Kidney (tissue), 13 donors: ENCODE measurements at regions not wholly inside any gene's neighbourhood (a gene's known extent, or its start where the extent isn't known, plus 50 kb on each side); places are given as distances from the start of the nearest gene placed in this dataset.

Experiments used
- DNase-seq, 5 donors: peaks; one replicate each; pipeline ENCODE4 v3.0.0-alpha.2; 2013 to 2020
- FAIRE-seq: peaks from 2 replicates; lab custom pipeline; 2012; peaks lifted over from hg19 to GRCh38; lab: Jason Lieb, UNC
- H3K27ac ChIP-seq, 2 donors: one replicate each; pipeline ENCODE4 v1.7.0; 2013; ENCODE audit warnings: low read depth in 2 of 2, low read length in 2 of 2, inconsistent platforms in 1 of 2
- H3K27me3 ChIP-seq: one replicate; pipeline ENCODE4 v1.7.1; 2013; ENCODE audit warnings: low read length, inconsistent platforms; ENCODE audit not compliant: control insufficient read depth, insufficient read depth
- H3K36me3 ChIP-seq, 3 donors: one replicate each; pipeline versions ENCODE4 v1.7.0 to v1.7.1; 2013; ENCODE audit warnings: low read length in 3 of 3, control low read depth in 1 of 3, inconsistent platforms in 1 of 3; ENCODE audit not compliant: insufficient read depth in 3 of 3, control insufficient read depth in 2 of 3
- H3K4me1 ChIP-seq, 3 donors: one replicate each; pipeline versions ENCODE4 v1.7.0 to v1.7.1; 2013; ENCODE audit warnings: low read length in 3 of 3, inconsistent platforms in 1 of 3, low read depth in 1 of 3; ENCODE audit not compliant: control insufficient read depth in 2 of 3, insufficient read depth in 2 of 3
- H3K4me3 ChIP-seq, 3 donors: one replicate each; pipeline versions ENCODE4 v1.7.0 to v1.8.1; 2013; ENCODE audit warnings: low read length in 3 of 3, control low read depth in 1 of 3, inconsistent platforms in 1 of 3
- H3K9ac ChIP-seq, 3 donors: one replicate each; pipeline versions ENCODE4 v1.7.0 to v1.7.1; 2013; ENCODE audit warnings: low read length in 3 of 3, control low read depth in 1 of 3, inconsistent platforms in 1 of 3
- H3K9me3 ChIP-seq, 3 donors: one replicate each; pipeline versions ENCODE4 v1.7.0 to v1.7.1; 2013; ENCODE audit warnings: low read length in 3 of 3, control low read depth in 1 of 3, inconsistent platforms in 1 of 3; ENCODE audit not compliant: control insufficient read depth in 2 of 3, insufficient read depth in 1 of 3
- intact Hi-C: fragments of 100-400 bp; cut with DNase I; formaldehyde crosslinking; loops from one replicate; pipeline ENCODE4 v1.11.1; 2022
- TF ChIP-seq, protein P1 (sequence below): IDR thresholded peaks from 3 replicates; pipeline ENCODE4 v1.5.1; 2012; ENCODE audit warnings: mild to moderate bottlenecking, moderate library complexity, borderline replicate concordance; ENCODE audit not compliant: insufficient read depth; ENCODE audit errors: extremely low read depth
- donor health status: control.
- donor health status: control.
- donor health status: control.
- donor health status: control.
- donor health status: control.
- donor health status: DM: yes; HTN: yes; CAD: no.
- donor health status: Normal renal cell carcinoma (clear cell type).

DNA sequence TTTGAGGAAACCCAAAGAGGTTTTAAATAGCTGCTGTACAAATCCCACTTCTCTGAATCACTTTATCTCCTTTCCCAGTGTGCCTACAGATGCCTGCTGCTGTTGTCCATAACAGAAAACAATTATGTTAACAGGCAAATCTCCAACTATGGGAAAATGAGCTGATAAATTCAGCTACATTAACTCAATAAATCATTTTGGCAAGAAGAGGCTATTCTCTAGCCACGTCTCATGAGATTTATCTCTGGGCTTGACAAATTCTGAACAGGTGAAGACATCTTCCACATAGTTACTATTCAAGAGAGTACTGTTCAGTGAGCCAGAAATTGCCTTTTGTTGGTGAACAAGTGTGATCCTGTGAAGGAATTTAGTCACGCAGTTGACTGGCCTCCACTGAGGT lies 327.1 kb upstream of the FMN2 start:
- TF ChIP-seq, protein P1, sequence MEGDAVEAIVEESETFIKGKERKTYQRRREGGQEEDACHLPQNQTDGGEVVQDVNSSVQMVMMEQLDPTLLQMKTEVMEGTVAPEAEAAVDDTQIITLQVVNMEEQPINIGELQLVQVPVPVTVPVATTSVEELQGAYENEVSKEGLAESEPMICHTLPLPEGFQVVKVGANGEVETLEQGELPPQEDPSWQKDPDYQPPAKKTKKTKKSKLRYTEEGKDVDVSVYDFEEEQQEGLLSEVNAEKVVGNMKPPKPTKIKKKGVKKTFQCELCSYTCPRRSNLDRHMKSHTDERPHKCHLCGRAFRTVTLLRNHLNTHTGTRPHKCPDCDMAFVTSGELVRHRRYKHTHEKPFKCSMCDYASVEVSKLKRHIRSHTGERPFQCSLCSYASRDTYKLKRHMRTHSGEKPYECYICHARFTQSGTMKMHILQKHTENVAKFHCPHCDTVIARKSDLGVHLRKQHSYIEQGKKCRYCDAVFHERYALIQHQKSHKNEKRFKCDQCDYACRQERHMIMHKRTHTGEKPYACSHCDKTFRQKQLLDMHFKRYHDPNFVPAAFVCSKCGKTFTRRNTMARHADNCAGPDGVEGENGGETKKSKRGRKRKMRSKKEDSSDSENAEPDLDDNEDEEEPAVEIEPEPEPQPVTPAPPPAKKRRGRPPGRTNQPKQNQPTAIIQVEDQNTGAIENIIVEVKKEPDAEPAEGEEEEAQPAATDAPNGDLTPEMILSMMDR: no peak
- no peak for DNase-seq
- no peak for FAIRE-seq
- intact Hi-C loops: no loop called here
- H3K4me1 ChIP-seq: no peaks in the 10 kb centered on the region
- H3K27me3 ChIP-seq: no peaks in the 10 kb centered on the region
- H3K9ac ChIP-seq: no peak overlapping the region
- no peaks in the 10 kb centered on the region for H3K36me3 ChIP-seq
- no peak overlapping the region for H3K4me3 ChIP-seq
- no peak overlapping the region for H3K27ac ChIP-seq
- H3K9me3 ChIP-seq: no peaks in the 10 kb centered on the region

DNA sequence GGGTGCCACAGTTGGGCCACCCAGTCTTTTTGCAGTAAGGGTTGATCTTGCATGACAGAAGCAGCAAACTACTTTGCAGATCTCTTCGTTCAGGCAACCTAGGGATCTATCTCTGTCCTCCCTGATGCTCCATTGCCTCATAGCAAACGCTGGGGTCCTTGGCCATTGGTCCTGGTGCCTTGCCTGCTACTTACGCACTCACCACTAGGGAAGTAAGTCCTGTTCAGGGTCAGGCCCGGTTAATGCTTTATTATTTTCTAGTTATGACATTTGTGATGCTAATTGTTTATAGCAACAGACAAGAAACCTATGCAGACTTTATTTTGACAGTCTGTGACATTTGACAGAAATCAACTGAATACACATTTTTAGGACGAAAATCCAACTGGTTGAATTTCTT lies 326.5 kb upstream of the FMN2 start:
- Histone ChIP-seq H3K4me3 (no peak overlapping the region), H3K4me1 (no peaks in the 10 kb centered on the region), H3K36me3 (no peaks in the 10 kb centered on the region), H3K9ac (no peak overlapping the region), H3K9me3 (no peaks in the 10 kb centered on the region), H3K27me3 (no peaks in the 10 kb centered on the region), H3K27ac (no peak overlapping the region)
- FAIRE-seq (no peak), DNase-seq (no peak)
- TF ChIP-seq, protein P1: no peak
- intact Hi-C loops: no loop called here

DNA sequence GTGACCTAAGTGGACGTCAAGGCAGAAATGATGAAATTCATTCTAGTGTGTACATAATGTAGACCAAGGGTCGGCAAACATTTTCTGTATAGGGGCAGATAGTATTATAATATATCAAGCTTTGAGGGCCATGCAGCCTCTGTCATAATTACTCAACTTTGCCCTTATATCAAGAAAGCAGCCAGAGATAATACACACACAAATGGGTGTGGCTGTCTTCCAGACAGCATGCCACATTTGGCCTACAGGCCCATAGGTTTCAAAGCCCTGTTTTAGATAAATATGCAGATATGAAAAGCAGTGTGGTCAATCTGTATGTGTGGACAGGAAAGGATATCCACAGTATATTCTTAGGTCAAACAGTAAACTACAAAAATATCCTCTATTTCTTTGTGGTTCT lies 320.1 kb upstream of the FMN2 start:
- FAIRE-seq (no peak), DNase-seq (no peak)
- intact Hi-C loops: no loop called here
- Histone ChIP-seq H3K4me1 (no peaks in the 10 kb centered on the region), H3K36me3 (no peaks in the 10 kb centered on the region), H3K9ac (no peak overlapping the region), H3K27me3 (no peaks in the 10 kb centered on the region), H3K4me3 (no peak overlapping the region), H3K27ac (no peak overlapping the region), H3K9me3 (no peaks in the 10 kb centered on the region)
- TF ChIP-seq, protein P1: no peak

DNA sequence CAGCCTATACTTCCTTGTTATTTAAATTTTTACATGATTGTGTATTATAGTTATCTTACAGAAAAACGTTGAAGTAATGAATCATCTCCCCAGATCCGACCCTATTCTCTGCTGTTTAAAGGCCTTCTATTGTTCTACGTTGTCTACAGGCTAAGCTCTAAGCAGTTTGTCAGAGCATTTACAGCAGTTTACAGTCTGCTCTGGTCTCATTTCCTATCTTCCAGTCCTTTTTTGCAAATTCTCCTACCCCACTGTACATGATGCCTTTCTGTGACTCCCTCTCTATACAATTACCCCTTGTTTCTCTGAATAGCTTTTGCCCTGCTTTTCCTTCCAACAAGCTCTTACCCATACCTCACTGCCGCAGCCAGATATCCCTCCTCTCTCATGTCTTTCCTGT lies 319.2 kb upstream of the FMN2 start:
- TF ChIP-seq, protein P1: no peak
- FAIRE-seq: no peak

More for the DNA sequence above, 319.2 kb upstream of the FMN2 start:
- DNase-seq: no peak
- Histone ChIP-seq H3K27ac (no peak overlapping the region), H3K9me3 (no peaks in the 10 kb centered on the region), H3K9ac (no peak overlapping the region), H3K27me3 (no peaks in the 10 kb centered on the region), H3K4me3 (no peak overlapping the region), H3K36me3 (no peaks in the 10 kb centered on the region), H3K4me1 (no peaks in the 10 kb centered on the region)
- intact Hi-C loops: no loop called here
